ENCODE measurements at regions not wholly inside any gene's neighbourhood (a gene's known extent, or its start where the extent isn't known, plus 50 kb on each side); places are given as distances from the start of the nearest gene placed in this dataset.

GRCh38 chr11:33540946-33541915, 159.4 kb downstream of the C11orf91 start:
- Mint-ChIP-seq H3K27me3 (peaks cover 20% of the 10 kb centered on the region), H3K9me3 (no peaks in the 10 kb centered on the region), H3K27ac (no peak overlapping the region), H3K4me1 (ENCODE audit: unreplicated experiment) (no peaks in the 10 kb centered on the region), H3K36me3 (peaks cover 3% of the 10 kb centered on the region), H3K4me3 (no peak overlapping the region)
- no peak for DNase-seq (ENCODE audit: extremely low spot score, unreplicated experiment)
- TF ChIP-seq CTCF (conservative IDR thresholded peaks at IDR 0.05) = no peak

GRCh38 chr11:33540427-33540826, 160.2 kb downstream of the C11orf91 start:
- DNase-seq (ENCODE audit: extremely low spot score, unreplicated experiment) = no peak
- Mint-ChIP-seq H3K4me3 (no peak overlapping the region), H3K36me3 (peaks cover 3% of the 10 kb centered on the region), H3K27me3 (peaks cover 20% of the 10 kb centered on the region), H3K9me3 (no peaks in the 10 kb centered on the region), H3K27ac (no peak overlapping the region), H3K4me1 (ENCODE audit: unreplicated experiment) (no peaks in the 10 kb centered on the region)
- no peak for TF ChIP-seq CTCF (conservative IDR thresholded peaks at IDR 0.05)

GRCh38 chr11:33539751-33540150, 160.9 kb downstream of the C11orf91 start:
- no peak for DNase-seq (ENCODE audit: extremely low spot score, unreplicated experiment)
- H3K4me3 Mint-ChIP-seq = no peak overlapping the region
- H3K27me3 Mint-ChIP-seq = peaks cover 21% of the 10 kb centered on the region
- H3K27ac Mint-ChIP-seq = no peak overlapping the region
- peaks cover 5% of the 10 kb centered on the region for H3K36me3 Mint-ChIP-seq
- H3K4me1 Mint-ChIP-seq (ENCODE audit: unreplicated experiment) = no peaks in the 10 kb centered on the region
- H3K9me3 Mint-ChIP-seq = peaks cover 2% of the 10 kb centered on the region
- TF ChIP-seq CTCF (conservative IDR thresholded peaks at IDR 0.05) = no peak

GRCh38 chr11:33538726-33539125, 161.9 kb downstream of the C11orf91 start:
- Mint-ChIP-seq H3K36me3 (peaks cover 7% of the 10 kb centered on the region), H3K4me3 (no peak overlapping the region), H3K4me1 (ENCODE audit: unreplicated experiment) (no peaks in the 10 kb centered on the region), H3K27ac (no peak overlapping the region), H3K9me3 (peaks cover 5% of the 10 kb centered on the region), H3K27me3 (peaks cover 24% of the 10 kb centered on the region)
- DNase-seq (ENCODE audit: extremely low spot score, unreplicated experiment) = no peak
- no peak for TF ChIP-seq CTCF (conservative IDR thresholded peaks at IDR 0.05)

GRCh38 chr11:33536178-33536577, 164.4 kb downstream of the C11orf91 start:
- TF ChIP-seq CTCF (conservative IDR thresholded peaks at IDR 0.05) = no peak
- Mint-ChIP-seq H3K27ac (no peak overlapping the region), H3K27me3 (peaks cover 12% of the 10 kb centered on the region), H3K4me3 (no peak overlapping the region), H3K36me3 (peaks cover 4% of the 10 kb centered on the region), H3K4me1 (ENCODE audit: unreplicated experiment) (no peaks in the 10 kb centered on the region), H3K9me3 (peaks cover 5% of the 10 kb centered on the region)
- no peak for DNase-seq (ENCODE audit: extremely low spot score, unreplicated experiment)
